ENCODE measurements at regions not wholly inside any gene's neighbourhood (a gene's known extent, or its start where the extent isn't known, plus 50 kb on each side); places are given as distances from the start of the nearest gene placed in this dataset.

DNA sequence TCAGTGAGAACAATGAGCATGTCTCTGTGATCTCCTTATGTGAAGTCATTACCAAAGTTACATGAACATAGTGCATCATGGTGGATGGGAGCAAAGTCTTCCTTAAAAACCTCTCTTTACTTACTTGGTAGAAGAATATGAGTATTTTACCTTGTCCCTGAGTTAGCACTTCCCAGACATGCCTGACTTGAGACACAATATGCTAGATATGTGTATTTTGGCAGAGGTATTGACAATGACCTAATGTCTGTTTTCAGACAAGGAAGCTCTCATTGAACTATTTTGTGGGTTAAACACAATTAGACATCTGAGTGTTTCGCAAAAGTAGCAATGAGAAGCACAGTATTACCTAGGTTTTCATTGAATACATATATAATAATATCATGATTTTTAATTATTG, 99.1 kb upstream of the MC4R start:
- TF ChIP-seq, protein P1, sequence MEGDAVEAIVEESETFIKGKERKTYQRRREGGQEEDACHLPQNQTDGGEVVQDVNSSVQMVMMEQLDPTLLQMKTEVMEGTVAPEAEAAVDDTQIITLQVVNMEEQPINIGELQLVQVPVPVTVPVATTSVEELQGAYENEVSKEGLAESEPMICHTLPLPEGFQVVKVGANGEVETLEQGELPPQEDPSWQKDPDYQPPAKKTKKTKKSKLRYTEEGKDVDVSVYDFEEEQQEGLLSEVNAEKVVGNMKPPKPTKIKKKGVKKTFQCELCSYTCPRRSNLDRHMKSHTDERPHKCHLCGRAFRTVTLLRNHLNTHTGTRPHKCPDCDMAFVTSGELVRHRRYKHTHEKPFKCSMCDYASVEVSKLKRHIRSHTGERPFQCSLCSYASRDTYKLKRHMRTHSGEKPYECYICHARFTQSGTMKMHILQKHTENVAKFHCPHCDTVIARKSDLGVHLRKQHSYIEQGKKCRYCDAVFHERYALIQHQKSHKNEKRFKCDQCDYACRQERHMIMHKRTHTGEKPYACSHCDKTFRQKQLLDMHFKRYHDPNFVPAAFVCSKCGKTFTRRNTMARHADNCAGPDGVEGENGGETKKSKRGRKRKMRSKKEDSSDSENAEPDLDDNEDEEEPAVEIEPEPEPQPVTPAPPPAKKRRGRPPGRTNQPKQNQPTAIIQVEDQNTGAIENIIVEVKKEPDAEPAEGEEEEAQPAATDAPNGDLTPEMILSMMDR (IDR thresholded peaks at IDR 0.05; ENCODE audit: low read depth, low read length), result no peak
- Histone ChIP-seq H3K9me3 (no peaks in the 10 kb centered on the region), H3K4me3 (ENCODE audit: low read depth, low read length) (no peak overlapping the region), H3K36me3 (no peaks in the 10 kb centered on the region), H3K4me1 (no peaks in the 10 kb centered on the region), H3K27me3 (no peaks in the 10 kb centered on the region)
- DNase-seq, result no peak

DNA sequence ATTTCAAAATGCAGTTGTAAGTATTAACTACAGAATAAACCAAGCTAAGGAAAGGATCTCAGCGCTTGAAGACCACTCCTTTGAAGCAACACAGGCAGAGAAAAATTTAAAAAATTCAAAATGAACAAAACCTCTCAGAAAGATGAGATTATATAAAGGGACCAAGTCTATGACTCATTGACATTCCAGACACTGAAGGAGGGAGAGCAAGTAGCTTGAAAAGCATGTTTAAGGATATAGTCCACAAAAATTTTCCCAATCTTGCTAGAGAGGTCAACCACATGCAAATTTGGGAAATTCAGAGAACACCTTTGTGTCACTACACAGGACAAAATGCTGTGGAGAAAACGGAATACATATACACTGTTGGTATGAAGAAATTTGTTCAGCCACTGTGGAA, 112.6 kb upstream of the MC4R start:
- DNase-seq, result no peak
- Histone ChIP-seq H3K4me3 (ENCODE audit: low read depth, low read length) (no peak overlapping the region), H3K27me3 (no peaks in the 10 kb centered on the region), H3K4me1 (no peaks in the 10 kb centered on the region), H3K36me3 (no peaks in the 10 kb centered on the region), H3K9me3 (no peaks in the 10 kb centered on the region)
- TF ChIP-seq, protein P1 (IDR thresholded peaks at IDR 0.05; ENCODE audit: low read depth, low read length), result no peak

DNA sequence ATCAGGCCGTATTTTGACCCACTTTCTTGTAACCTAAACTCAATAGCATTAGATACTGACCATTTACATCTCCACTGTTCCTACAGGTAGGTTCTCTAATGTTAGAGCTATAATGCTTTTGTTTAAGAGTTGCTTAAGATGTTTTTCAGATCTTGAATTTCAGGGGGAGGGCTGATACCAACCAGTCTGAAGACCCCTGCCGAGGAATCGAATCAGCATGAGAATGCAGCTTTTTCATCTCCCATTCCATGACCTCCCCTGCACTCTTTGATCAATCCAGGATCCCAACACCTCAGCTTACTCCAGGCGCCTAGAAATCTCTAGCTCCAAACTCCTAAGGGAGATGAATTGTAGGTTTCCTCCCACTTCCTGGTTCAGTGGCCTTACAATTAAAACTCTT, 120.5 kb upstream of the MC4R start:
- Histone ChIP-seq H3K36me3 (no peaks in the 10 kb centered on the region), H3K9me3 (no peaks in the 10 kb centered on the region), H3K4me3 (ENCODE audit: low read depth, low read length) (no peak overlapping the region), H3K27me3 (no peaks in the 10 kb centered on the region), H3K4me1 (no peaks in the 10 kb centered on the region)
- no peak for DNase-seq
- TF ChIP-seq, protein P1 (IDR thresholded peaks at IDR 0.05; ENCODE audit: low read depth, low read length), result no peak

DNA sequence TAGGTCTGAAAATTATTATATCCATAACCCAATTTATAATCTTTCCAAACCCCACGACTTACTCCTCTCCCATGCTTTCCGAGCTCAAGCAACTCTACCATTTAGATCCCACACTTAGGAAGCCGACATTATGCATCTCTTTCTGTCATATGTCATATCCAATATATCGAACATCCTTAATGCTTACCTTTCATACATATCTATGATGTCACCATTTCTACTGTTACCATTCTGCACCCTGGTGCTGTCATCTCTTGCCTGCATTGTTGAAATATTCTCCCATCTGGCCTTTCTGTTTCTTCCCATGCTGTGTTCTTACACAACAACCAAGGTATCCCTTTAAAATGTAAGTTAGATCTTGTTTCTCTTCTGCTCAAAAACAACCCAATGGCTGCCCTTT, 127.1 kb upstream of the MC4R start:
- TF ChIP-seq, protein P1 (IDR thresholded peaks at IDR 0.05; ENCODE audit: low read depth, low read length), result no peak
- peaks cover 3% of the 10 kb centered on the region for H3K4me1 ChIP-seq

DNA sequence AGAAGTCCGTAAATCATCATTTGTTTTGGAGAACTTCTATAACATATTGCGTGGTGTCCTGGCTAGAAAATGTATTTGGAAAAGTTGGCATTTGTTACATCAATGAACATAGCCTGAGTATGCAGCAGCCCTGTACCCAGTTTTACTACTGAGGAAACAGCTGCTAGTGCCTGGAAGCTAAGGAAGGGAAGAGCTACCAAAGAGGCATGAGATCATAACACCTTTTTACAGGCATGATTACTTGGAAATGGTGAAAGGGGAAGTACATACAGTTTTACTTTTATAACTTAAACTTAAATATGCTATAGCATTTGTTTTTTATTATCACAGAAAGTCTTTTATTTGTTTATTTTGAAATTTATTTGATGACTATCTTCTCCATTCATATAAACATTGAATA, 128.4 kb upstream of the MC4R start:
- H3K4me1 ChIP-seq, result peaks cover 3% of the 10 kb centered on the region
- H3K36me3 ChIP-seq, result no peaks in the 10 kb centered on the region
- TF ChIP-seq, protein P1 (IDR thresholded peaks at IDR 0.05; ENCODE audit: low read depth, low read length), result no peak
- no peaks in the 10 kb centered on the region for H3K9me3 ChIP-seq
- H3K4me3 ChIP-seq (ENCODE audit: low read depth, low read length), result no peak overlapping the region
- no peak for DNase-seq
- no peaks in the 10 kb centered on the region for H3K27me3 ChIP-seq

More for the DNA sequence above, 127.1 kb upstream of the MC4R start:
- Histone ChIP-seq H3K9me3 (no peaks in the 10 kb centered on the region), H3K4me3 (ENCODE audit: low read depth, low read length) (no peak overlapping the region), H3K36me3 (no peaks in the 10 kb centered on the region), H3K27me3 (no peaks in the 10 kb centered on the region)
- no peak for DNase-seq

DNA sequence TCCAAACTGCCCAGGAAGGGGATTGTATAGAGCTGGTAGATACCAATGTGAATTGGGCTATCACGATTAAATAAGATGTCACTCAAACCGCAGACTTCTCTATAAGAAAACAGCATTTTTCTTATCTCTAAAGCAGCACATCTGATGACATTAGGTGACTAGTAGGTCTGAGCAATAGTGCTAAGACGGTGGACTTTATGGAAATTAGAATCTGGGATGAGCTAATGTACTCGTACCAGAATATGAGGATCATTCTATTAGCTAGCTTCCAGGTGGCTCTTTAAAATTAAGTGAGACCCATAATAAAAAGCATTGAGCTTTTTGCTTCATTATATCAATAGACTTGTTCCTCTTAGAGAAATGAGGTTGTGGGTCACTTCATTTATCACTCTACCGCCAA, 130.0 kb upstream of the MC4R start:
- Histone ChIP-seq H3K4me1 (peaks cover 14% of the 10 kb centered on the region), H3K27me3 (no peaks in the 10 kb centered on the region), H3K36me3 (no peaks in the 10 kb centered on the region), H3K9me3 (no peaks in the 10 kb centered on the region), H3K4me3 (ENCODE audit: low read depth, low read length) (peak overlapping the region; percentile 3; the same call in 1 of the 2 replicates)
- TF ChIP-seq, protein P1 (IDR thresholded peaks at IDR 0.05; ENCODE audit: low read depth, low read length), result no peak
- no peak for DNase-seq
